Stimulated activated CD4-positive, alpha-beta T cell treated with anti-CD3 and anti-CD28 coated beads, TNF-alpha, amount 100 ng/mL, for 48 hours (primary cell): ENCODE measurements at regions not wholly inside any gene's neighbourhood (a gene's known extent, or its start where the extent isn't known, plus 50 kb on each side); places are given as distances from the start of the nearest gene placed in this dataset.
"Not testable (repeated sequence)": the region's sequence is repeated elsewhere in the genome, so short reads cannot be mapped to it uniquely, and the experiment has no call there.

Experiments
- DNase-seq, 3 donors: peaks; one replicate each; pipeline ENCODE4 v3.0.0-alpha.2; 2020; ENCODE audit warnings: low read depth in 3 of 3

DNA sequence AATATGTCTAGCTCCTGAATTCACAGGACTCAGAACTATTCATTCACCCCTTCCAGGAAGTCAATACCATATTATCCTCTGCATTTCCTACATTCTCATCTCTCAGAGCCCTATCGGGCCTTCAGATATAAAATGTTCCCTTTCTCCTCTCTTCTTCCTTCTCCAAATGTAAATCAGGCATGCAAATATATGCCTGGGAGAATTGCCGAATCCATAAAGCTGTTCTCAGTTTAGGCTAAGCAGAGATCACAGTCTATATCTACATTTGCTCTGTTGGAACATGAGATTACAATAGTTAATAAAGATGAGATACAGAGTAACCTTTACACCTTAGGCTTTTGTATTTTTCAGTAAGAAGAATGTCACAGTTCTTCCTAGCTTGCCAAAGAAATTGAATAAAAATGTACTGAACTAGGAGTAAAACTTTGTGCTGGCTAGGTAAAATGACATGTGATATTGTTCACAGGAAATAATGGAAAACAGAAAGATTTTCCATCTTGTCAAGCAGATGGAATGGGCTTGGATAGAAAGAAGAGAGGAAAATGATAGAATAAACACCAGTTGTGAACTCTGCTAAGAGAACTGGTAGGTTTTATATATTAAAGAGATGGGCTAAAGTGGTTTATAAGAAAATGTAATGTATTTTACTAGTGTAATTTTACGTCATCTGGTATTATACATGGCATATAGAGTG is 161.5 kb downstream of the NRIP1 start:
- no peak for DNase-seq

DNA sequence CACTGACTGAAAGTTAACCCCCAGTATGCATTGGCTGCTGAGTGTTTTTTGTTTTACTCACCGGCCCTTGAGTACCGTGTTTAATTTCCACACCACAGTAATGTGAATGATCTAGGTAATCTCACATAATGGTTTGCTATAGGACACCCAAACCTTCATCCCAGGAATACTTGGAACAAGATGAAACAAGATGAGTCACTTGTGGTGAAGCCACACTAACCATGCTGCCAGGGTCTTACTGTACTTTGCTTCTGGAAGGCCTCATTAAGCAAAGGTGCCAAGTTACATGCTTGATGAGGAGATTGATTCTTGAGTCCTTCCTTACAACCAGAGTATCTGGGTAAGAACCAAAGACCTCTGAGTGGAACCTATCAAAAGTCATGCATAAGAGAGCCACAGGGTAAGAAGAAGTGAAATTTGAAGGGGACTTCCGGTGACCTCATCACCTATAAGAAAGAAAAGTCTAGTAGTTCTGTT is 163.3 kb downstream of the NRIP1 start:
- no peak for DNase-seq

DNA sequence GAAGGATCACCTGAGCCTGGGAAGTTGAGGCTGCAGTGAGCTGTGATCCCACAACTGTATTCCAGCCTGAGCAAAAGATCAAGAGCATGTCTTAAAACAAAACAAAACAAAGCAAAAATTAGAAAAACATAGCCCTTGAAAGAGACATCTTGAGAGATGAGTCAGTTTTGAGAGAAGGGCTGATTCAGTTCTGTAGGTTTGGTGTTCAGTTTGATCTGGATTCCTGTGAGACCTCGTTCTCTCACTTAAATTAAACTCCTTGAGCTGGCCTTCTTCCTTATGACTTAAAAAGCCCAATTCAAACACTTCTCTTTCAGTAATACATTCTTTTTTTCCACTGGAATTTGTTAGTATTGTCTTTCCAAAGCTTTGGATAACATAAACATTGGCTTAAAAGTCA is 164.2 kb downstream of the NRIP1 start:
- no peak for DNase-seq

DNA sequence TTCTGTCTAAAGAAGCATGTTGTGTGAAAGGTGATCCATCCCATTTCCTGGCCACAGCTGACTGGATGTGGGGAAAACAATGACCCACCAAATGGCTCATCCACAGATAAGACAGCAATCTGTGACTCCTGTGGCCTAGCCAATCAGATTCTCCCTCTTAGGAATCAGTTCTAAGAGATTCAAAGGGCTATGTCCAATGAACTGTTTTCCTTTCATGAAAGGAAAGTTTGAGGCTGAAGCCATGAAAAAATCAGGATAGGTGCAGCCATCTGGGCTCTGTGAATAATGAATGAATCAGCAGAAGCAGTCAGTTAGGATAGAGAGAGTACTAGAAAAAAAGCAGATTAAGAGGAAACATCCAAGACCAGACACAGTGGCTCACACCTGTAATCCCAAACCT is 164.7 kb downstream of the NRIP1 start:
- no peak for DNase-seq

DNA sequence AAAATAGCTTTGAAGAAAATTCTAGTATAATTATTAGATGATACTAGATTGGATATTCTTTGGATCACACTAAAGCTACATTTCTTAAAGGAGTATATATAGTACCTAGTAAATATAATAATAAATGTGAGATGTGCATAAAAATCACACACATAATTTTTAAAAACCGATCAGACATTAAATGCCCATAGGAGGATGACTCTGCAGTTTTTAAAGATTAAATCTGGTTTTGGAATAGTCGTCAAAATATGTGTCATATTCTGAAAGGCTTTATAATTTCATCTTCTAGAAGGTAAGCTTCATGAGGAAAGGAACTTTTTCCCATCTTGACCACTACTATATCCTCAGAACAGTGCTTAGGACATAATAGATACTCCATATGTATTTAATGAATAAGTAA is 169.0 kb downstream of the NRIP1 start:
- no peak for DNase-seq

DNA sequence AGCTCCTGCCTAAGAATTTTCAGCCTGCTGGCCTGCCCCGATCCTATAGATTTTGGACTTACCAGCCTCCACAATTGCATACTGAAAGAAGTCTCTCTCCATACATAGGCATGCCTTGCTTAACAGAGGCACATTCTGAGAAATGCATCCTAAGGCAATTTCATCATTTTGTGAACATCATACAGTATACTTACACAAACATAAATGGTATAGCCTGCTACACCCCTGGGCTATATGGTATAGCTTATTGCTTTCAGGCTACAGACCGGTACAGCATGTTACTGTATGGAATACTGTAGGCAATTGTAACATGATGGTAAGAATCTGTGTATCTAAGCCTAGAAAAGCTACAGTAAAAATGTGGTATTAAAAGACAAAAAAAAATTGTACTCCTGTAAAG is 174.7 kb downstream of the NRIP1 start:
- DNase-seq = no peak

DNA sequence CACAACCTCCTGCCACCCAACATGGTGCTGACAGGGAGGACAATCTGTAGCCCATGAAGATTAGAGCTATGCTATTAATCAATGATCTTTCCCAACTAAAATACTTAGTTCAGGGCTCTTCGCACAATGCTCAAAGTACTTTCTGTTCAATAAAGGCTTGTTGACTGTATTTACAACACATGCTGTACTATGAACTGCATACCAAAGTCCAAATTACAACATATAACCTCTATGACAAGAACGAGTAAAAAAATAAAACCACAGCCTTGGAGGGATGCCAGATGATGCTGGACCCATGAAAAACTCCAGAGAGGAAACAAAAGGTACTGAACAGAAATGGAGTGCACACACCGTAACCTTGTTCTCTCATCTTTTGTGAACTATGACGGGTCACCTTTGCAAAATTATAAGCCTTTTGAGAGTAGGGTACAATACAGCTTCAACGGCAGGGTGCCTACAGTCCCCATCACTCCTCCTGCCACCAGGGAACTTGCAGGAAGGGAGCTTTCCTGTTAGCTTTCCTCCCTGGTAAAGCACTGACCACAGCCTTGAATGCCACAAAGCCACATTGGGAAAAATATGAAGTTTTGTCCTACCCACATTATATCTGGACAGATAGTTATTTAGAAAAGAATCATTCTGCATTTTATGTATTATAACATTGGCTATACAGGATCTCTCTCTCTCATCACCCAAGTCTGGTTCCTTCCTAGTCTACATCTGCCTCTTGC is 175.6 kb downstream of the NRIP1 start:
- DNase-seq = no peak

DNA sequence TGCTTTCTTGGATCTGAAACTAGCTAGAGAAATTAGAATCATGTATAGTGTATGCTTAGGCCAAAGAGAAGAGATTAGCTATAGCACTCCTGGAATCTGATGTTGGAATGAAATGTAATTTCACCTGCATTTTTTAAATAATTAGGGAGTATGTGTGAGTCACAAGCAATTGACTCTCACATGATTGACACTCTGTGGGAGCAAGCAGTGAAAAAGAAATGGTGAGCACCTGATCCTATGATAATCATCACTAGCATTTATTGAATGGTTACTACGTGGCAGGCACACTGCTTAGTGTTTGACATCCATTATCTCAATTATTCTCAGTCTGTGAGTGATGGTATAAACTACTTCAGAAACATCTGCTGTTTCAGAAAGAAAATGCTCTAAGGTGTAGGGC is 176.6 kb downstream of the NRIP1 start:
- DNase-seq = no peak

DNA sequence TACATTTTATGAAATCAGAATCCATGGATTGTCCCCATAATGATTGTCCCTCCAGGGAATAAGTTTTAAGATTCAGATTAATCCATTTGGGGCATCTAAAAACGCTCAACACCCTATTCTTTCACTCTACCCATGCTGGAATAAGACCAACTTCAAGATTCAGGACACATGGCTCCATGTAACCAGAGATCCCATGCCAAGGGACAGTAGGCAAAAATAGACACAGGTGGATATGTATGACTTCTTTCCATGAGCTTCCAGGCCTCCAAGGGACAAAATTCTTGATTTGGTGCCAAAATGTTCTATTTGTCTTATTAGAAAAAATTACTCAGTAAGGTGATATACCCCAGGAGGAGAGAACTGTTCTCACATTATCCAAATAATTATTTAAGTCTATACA is 178.8 kb downstream of the NRIP1 start:
- DNase-seq = no peak

DNA sequence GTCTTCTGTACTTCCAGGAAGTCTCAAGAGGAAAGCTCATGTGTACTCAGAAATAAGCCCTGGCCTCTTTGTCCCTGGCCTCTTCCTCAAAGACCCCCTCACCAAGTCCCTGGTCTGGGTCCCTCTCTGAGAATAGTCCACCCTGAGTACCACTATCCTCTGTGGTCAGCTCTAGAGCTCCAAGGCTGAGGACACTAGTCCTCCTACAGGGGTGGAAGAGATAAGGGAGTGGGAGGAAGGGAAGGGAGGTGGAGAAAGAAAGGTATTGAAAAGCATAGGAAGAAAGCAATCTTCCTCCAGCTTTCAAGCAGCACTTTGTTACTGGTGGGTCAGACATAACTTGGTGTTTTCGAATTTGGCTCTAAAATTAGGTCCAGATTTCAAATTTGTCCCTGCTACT is 181.4 kb downstream of the NRIP1 start:
- DNase-seq = no peak

DNA sequence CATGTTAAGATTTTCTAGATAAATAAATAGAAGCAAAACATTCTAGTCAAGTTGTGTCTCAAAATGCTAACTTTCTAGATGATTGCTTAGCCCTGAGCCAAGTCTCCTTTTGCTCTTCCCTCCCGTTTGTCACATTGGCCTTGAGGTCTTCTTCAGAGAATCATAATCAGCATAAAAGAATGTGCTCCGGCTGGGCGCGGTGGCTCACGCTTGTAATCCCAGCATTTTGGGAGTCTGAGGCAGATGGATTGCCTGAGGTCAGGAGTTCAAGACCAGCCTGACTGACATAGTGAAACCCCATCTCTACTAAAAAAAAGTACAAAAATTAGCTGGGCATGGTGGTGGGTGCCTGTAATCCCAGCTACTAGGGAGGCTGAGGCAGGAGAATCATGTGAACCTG is 182.3 kb downstream of the NRIP1 start:
- DNase-seq = not testable (repeated sequence)

DNA sequence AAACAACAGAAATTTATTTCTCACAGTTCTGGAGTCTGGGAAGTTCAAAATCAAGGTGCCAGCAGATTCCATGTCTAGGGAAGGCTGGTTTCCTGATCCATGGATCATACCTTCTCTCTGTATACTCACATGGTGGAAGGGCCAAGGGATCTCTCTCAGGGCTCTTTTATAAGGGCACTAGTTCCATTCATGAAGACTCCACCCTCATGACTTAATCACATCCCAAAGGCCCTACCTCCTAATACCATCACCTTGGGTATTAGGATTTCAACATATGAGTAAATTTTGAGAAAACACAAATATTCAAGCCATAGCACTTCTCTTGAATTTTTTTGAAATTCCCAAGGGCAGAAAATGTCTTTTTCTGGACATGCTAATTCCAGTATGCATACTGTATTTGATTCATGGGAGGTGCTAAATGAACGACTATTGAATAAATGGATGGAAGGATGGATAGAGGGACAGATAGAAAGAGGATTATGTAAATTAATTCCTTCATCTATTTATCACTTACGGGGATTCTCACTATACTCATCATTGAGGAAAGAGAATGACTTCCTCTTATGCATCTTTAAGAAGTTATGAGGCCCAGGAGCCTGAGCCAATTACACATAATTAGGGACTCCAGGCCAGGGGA is 182.8 kb downstream of the NRIP1 start:
- no peak for DNase-seq

DNA sequence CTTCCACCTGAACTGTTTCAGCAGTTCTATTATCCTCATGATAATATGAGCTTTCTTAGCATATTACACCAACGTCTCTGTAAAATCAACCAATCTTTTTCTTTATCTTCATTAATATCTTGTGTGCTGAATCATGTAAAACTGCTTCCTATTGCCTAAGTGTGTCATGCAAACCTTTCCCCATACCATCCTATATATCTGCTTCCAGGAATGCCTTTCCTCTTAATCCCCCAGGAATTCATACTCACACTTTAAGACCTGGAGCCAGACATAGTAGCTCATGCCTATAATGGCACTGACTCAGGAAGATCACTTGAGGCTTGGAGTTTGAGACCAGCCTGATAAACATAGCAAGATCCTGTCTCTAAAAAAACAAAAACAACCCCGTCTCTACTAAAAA is 183.9 kb downstream of the NRIP1 start:
- no peak for DNase-seq

DNA sequence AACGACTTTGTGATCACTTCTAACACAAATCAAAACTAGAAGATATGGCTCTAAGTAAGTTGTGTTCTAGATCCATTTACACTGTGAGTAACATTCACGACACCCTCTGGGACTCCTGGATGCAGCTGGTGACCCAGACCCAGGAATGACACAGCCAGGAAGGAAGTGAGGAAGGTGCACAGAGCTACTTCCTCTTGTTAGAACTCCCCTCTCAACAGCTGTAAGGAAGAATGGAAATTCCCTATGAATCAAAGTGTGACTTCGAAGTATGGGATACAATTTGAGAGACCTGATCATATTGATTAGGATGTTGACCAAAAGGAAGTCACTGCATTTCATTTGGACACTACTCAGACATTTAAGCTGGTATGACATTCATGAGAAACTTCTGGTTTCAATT is 185.3 kb downstream of the NRIP1 start:
- no peak for DNase-seq

DNA sequence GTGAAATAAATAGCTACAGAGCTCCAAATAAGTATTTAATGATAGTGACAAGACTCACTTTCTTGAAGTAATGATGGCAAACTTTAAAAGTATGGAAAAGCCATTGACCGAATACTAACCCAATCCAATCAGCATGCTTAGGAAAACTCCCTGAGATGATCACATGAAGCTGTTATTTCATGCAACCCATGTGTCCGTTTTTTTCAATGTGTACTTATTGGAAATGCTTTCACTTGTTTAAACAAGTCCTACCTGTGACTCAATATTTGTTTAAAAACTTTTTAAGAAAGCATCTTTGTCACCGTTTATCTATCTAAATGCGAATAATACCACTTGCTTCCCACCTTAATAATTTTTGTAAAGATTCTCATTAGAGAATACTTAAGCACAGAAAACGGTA is 185.8 kb downstream of the NRIP1 start:
- no peak for DNase-seq

DNA sequence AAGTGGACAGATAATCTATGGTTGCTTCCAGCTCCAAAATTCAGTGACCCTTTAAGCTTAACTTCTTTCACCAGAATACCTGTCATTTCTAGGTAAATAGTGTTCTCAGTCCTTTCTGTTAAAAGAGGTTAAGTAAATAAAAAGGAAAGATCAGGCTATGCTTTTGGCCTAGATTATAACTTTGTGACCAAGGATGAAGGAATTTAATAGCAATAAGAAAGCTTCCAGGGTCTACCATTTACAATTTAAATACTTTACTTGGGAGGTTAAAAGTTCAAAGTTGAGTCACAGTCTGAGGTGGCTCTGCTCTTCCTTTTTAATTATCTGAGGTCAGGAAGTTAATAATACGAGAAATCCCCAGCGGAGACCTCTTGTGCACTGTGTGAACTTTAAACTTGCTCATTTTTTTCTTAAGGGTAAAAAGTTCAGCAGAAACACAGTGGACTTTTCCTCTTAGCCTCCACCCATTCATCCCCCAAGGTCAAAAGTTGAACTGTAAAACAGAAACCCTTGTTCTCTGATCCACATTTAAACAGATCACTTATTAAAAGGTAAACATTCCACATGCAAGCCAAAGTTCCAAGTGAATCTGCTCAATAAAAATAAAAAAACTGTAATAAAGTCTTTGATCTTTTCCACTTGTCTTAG is 187.1 kb downstream of the NRIP1 start:
- no peak for DNase-seq

DNA sequence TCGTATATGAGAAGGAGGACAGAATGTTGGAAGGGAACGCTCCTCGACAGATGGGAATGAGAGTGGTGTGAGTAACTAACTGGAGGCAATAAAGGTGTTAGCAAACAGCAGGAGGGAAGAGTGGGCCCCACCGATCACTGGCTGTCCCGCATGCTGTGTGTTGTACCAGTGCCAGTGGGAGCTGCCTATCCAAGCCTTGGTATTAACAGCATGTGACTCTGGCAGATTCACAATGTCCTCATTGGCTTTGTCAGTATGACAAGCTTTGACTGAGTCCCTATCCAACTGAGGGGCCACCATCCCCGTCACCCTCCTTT is 188.3 kb downstream of the NRIP1 start:
- DNase-seq = no peak

DNA sequence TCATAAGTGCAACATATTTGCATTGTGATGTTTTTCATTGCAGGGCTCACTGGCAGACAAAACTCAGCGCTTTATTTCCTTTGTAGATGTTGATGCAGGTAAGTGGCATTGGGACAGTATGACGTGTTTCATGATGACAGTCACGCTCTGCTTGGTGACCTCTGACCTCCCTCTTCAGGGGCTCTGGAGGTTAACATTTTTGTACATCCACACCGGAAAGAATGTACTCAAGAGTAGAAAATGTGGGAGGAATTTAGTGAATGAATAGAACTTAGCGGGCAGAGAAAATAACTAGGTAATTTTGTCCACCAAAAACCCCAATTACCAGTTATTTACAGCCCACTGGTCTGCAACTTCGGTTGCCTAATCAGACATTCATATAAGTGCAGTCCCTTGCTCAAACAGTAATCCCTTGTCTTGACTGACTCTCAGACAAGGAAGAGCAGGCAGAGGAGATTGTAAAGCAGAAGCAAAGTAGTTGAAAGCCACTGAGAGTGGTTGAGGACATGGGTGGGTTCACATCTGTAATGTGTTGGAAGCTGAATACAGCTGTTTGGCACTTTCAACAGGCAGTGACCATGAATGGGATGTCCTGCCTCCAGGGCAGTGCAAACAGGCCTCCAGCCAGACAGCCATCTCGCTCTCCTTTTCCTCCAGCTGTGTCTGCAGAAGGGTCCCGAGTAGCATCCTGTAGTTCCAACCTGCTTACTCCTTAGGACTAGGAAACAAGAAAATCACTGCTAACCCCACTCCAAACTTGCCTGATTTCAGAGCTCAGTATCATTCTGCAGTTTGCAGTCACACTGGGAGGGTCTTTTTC is 188.9 kb downstream of the NRIP1 start:
- no peak for DNase-seq

DNA sequence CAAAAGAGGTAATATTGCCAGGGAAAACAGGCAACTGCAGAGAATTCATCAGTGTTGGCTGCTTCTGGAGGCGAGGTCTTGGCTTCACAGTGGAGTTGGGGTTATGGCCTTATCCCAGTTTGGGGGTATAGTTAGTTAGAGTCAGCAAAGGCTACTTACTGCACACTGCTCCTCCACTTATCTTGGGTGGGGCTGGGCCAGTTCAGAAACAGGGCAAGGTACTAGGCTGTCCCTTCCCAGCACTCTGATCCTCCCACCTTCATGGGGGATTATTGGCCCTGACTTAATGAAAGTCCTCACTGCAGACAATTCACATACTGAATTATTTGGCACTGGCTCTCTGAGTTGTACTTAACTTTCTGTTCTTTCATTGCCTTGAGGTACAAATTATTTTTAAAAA is 189.6 kb downstream of the NRIP1 start:
- DNase-seq = no peak

DNA sequence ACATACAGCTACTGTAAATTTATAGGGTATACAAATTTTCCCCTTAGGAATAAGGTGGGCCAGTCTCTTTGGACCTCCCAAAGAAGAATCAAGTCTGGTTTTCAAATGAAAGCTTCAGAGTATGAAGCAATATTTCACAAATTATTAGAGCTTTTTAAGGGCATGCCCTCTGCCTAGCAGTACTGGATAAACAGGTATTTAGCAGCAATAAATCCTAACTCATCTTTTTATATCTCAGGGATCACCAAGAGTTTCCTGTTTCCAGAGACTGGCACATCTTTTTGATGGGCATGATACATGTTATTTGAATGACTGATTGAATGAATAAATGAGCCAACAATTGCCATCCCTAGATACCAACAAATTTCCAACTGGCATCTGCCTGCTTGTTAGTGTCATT is 190.4 kb downstream of the NRIP1 start:
- no peak for DNase-seq

DNA sequence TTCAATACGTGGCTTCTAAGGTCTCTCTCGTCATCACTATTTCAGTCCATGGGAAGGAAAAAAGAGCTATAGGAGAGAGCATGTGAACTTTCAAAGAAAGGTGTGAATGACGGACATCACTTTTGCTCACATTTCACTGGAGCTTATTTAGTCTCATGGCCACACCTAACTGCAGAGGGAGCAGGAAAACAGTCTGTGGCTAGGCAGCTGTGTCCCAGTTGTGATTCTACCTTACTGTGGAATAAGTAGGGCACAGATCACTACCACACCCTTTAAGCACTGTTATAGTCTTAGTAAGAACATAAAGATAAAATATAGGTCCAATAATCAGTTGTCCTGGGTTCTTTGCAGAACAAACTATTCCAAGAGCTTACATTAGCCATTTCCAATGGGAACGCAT is 192.9 kb downstream of the NRIP1 start:
- DNase-seq = no peak

DNA sequence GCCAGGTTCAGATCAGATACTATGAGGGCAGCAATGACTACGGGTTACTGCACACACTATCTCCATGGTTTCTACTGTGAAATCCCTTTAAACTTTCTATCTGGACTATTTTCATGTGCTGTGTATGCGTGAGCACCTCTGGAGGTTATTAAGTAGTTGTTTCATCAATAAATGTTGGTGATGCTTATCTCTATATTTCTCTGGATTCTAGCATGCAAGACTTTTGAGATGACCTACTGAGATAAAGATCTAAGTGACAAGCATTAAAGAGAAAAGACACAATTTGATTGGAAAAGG is 194.0 kb downstream of the NRIP1 start:
- no peak for DNase-seq
